H1 (cell line): ENCODE measurements at regions not wholly inside any gene's neighbourhood (a gene's known extent, or its start where the extent isn't known, plus 50 kb on each side); places are given as distances from the start of the nearest gene placed in this dataset.

Experiments used
- BCL11A ChIP-seq, 2 experiments: IDR thresholded peaks; one replicate each; pipeline ENCODE4 v1.6.1; 2011; ENCODE audit warnings: low read depth in 2 of 2, low read length in 2 of 2, mild to moderate bottlenecking in 2 of 2
- MAX ChIP-seq: IDR thresholded peaks from 2 replicates; pipeline ENCODE4 v1.6.1; 2012; ENCODE audit warnings: inconsistent platforms
- SAP30 ChIP-seq: fragments of 300-600 bp; sonication (generic); IDR thresholded peaks from 2 replicates; pipeline ENCODE4 v1.7.1; 2012; ENCODE audit warnings: low read length, moderate library complexity, mild to moderate bottlenecking, inconsistent platforms; ENCODE audit not compliant: insufficient read depth, insufficient replicate concordance

GRCh38 chr1:193487722-193488121 lies 301.3 kb upstream of the B3GALT2 start (continued):
- no peak for TF ChIP-seq MAX
- TF ChIP-seq BCL11A (IDR thresholded peaks at IDR 0.05; ENCODE audit: low read depth in 2 of 2, low read length in 2 of 2): no peak
- TF ChIP-seq SAP30: no peak
